Astrocyte of the cerebellum (primary cell): ENCODE measurements at regions not wholly inside any gene's neighbourhood (a gene's known extent, or its start where the extent isn't known, plus 50 kb on each side); places are given as distances from the start of the nearest gene placed in this dataset.

Source experiments
- DNase-seq: peaks from one replicate; pipeline ENCODE4 v3.0.0-alpha.2; 2011; ENCODE audit warnings: low read depth
- H3K4me3 ChIP-seq: 2 replicates; pipeline ENCODE4 v1.5.1; 2011; ENCODE audit warnings: mild to moderate bottlenecking, low read depth, low read length, moderate library complexity
- in situ Hi-C: cut with HindIII; loops from 2 replicates; pipeline ENCODE4 v1.10.0; 2017; ENCODE audit warnings: low sequenced_read_pairs
- TF ChIP-seq, protein P1 (sequence below): IDR thresholded peaks from 2 replicates; pipeline ENCODE4 v1.5.1; 2012; ENCODE audit warnings: low read length, low read depth, moderate library complexity, mild to moderate bottlenecking; ENCODE audit errors: missing control alignments

DNA sequence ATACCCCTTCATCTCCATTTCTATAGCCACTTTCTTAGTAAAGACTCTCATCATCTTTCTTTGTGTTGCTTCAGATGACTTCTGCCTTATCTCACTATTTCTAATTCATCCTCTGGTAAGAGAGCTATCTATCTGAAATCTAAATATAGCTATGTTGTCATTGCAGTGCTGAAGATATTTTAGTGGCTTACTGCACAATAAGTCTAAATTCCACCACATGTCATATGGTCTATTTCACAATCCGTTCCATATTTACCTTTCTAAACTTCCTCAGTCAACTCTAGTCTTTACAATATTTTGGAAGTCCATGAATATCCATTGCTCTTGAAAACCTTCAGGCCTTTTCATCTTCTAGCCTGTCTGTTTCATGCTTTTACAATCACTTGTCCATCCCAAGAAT lies 465.1 kb upstream of the SLC10A2 start:
- TF ChIP-seq, protein P1, sequence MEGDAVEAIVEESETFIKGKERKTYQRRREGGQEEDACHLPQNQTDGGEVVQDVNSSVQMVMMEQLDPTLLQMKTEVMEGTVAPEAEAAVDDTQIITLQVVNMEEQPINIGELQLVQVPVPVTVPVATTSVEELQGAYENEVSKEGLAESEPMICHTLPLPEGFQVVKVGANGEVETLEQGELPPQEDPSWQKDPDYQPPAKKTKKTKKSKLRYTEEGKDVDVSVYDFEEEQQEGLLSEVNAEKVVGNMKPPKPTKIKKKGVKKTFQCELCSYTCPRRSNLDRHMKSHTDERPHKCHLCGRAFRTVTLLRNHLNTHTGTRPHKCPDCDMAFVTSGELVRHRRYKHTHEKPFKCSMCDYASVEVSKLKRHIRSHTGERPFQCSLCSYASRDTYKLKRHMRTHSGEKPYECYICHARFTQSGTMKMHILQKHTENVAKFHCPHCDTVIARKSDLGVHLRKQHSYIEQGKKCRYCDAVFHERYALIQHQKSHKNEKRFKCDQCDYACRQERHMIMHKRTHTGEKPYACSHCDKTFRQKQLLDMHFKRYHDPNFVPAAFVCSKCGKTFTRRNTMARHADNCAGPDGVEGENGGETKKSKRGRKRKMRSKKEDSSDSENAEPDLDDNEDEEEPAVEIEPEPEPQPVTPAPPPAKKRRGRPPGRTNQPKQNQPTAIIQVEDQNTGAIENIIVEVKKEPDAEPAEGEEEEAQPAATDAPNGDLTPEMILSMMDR = no peak
- in situ Hi-C loops = no loop called here
- no peak for DNase-seq

DNA sequence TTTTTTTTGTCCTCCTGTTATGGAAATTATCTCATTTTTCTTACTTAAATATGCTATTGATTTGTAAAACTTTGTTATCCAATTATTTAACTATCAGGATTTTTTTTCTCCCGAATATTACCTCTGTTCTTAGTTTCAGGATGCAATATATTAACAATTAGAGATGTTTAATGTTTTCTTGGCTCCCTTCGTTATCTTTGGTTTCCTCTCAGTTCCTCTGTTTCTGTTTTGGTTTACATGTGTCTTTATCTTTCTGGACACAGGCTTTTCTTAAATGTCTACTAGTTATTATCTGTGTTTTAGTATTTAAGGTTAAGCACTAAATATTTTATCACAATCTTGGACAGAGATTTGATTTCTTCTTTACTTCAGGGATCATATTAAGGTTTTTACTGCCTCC lies 462.2 kb upstream of the SLC10A2 start:
- in situ Hi-C loops = no loop called here
- H3K4me3 ChIP-seq = no peak overlapping the region
- TF ChIP-seq, protein P1 = no peak
- DNase-seq = no peak

More for the DNA sequence above, 465.1 kb upstream of the SLC10A2 start:
- H3K4me3 ChIP-seq = no peak overlapping the region

DNA sequence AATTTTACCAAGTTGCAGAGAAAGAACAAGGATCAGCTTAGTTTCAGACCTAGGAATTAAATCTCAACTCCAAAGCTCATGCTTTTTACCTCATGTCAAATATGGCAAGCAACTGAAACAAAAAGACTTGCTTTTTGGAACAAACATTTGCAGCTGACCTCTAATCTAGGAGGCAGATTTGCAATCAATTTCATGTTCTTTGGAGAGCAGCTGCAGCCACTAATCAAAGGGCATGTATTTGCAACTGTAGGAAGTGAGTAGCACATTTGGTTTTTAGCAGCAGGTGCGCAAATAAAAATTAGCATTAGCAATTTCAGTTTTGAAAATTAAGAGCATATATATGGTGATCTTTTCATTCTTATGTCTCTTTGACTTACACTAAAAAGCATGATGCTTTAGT lies 459.3 kb upstream of the SLC10A2 start:
- in situ Hi-C loops = no loop called here
- TF ChIP-seq, protein P1 = no peak
- no peak for DNase-seq
- no peak overlapping the region for H3K4me3 ChIP-seq

- TF ChIP-seq, protein P1 = no peak
- in situ Hi-C loops = no loop called here
- no peak for DNase-seq
These were observed 457.6 kb upstream of the SLC10A2 start for GRCh38 chr13:103523858-103524257.

GRCh38 chr13:103521532-103521931 lies 455.3 kb upstream of the SLC10A2 start:
- in situ Hi-C loops = no loop called here
- no peak for DNase-seq
- H3K4me3 ChIP-seq = no peak overlapping the region
- TF ChIP-seq, protein P1 = no peak

More at GRCh38 chr13:103523858-103524257, 457.6 kb upstream of the SLC10A2 start:
- H3K4me3 ChIP-seq = no peak overlapping the region

DNA sequence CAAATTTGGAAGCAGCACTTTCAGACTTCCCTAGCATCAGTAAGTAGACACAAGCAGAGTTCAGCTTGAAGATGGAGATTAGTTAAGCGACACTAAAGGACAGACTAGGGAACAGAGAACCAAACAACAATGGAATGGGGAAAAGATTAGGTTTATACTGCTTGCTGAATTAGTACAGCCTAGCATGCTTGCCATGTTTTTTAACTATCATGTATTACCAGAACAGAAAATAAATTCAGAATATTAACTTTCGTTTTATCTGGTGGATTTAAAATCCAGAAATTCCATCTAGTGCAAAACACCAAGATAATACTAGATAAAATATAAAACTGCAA lies 451.5 kb upstream of the SLC10A2 start:
- in situ Hi-C loops = no loop called here
- DNase-seq = no peak
- TF ChIP-seq, protein P1 = no peak
- no peak overlapping the region for H3K4me3 ChIP-seq
